Activated T-cell treated with anti-CD3 and anti-CD28 coated beads for 24 hours (primary cell): ENCODE measurements at regions not wholly inside any gene's neighbourhood (a gene's known extent, or its start where the extent isn't known, plus 50 kb on each side); places are given as distances from the start of the nearest gene placed in this dataset.
"Not testable (repeated sequence)": the region's sequence is repeated elsewhere in the genome, so short reads cannot be mapped to it uniquely, and the experiment has no call there.

Source experiments
- DNase-seq: peaks from one replicate; pipeline ENCODE4 v3.0.0-alpha.2; 2020; ENCODE audit warnings: low read depth

DNA sequence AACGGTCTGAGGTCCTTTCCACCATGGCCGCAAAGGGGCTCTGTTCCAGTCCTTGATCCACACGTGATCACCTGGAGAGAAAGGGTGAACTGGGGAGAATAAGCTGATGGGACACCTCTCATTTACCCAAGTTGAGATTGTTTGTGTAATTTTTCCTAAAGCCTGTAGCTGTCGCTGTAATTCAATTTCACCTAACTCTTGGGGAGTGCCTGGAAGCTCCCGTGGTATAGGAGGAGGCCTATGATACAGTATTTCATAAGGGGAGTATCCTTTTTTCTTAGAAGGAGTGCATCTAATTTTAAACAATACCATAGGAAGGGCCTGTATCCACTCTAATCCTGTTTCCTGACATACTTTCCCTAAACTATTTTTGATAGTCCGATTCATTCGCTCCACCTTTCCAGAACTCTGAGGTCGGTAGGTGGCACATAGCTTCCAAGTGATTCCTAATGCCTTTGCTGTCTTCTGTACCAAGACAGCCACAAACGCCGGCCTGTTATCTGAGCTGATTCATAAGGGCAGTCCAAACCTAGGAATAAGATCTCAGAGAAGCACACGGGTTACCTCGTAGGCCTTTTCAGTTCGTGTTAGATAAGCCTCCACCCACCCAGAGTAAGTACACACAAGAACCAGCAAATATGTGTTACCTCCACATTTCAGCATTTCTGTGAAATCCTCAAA, 78.9 kb upstream of the VEPH1 start:
- DNase-seq, result not testable (repeated sequence)

DNA sequence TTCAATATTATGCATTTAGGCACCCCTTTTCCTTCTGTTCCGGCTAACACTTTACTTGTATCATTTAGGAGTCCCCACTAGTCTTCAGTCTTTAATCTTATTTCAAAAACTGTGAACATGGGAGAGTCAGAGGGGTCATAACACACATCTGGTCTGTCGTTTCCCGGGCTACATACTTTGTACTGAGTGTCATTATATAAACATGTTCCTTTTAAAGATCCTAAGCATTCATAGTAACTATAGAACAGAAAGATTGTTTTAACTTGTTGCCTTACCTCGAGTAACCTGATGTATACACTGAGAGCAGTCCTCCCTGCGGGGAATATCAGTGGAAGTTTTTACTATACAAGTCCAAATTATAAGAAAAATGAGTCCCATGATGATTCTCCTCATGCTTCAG, 78.2 kb upstream of the VEPH1 start:
- DNase-seq, result no peak

DNA sequence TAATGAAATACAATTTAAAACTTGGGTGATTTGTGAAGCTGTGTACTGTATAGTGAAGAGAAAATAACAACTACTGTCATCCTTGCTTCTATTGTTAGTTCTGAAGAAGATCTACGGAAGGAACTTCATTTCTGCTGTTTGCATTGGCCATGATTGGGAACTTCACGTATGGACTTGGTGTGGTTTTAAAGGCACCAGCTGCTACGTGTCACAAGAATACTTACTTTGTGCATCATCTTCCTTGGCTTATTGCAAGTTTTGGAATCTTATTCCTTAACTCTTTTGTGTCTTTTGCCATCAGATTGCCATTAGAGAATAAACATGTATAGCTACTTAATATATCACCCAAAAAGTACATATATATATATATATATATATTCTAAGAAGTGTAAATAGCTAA, 75.0 kb upstream of the VEPH1 start:
- no peak for DNase-seq

DNA sequence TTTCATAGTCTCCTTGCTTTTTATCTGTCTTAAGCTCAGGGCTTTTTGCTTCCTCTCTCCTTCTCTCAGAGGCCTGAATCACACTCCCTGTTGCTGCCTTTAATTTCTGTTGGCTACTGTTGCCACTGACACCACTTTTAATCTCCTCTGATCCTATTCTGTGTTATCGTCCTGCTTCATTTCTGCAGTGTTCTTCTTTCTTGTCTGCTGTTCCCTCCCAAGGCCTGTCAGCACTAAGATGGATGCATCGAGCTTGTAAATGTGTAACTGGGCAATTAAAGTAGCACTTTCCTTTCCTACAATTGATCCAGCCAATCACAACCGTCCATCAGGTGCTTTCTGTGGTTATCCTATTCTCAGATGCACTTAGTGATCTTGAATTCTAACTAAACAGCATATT, 71.3 kb upstream of the VEPH1 start:
- no peak for DNase-seq

DNA sequence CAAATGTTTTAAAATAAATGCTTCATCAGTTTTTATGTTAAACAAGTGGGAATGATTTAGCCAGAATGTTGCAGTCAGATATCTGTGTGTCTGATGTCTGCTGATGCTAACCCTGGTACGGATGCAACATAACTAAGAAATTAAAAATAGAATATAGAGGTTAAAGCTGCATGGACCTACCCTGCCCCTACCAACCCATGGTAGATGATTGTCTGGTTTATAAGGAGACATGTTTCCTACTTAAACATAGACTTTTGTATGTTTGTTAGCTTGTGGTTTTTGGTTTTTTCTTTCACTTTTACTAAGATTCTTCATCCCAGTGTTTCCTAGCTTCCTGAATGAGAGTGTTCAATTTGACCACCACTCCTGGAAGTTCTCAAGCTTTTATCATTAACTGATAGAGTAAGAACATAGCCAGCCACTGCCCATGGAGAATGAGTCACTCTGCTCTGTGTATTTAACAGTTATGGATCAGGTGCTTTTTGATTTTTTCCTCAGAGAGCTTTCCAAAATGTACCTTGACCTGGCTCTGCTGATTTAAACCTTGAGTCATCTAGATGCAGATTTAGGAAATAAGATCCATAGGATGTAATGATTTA, 70.7 kb upstream of the VEPH1 start:
- DNase-seq, result no peak

DNA sequence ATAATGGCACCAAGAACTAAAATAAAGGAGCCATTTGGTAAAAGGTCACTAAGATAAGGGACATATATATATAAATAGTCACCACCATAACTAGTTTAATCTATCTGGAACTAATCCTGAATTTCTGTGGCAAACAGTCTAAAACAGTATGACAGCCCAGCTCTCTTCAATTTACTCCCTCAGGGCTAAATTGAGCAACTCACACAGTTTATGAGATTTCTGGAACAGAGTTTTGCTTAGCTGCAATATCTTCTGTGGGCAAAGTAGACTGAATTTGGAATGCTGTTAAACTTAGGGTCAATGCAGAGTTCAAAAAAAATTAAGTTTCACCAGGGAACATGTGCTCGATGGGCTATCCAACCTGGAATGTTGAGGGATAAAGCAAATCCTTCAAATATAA, 70.1 kb upstream of the VEPH1 start:
- no peak for DNase-seq

DNA sequence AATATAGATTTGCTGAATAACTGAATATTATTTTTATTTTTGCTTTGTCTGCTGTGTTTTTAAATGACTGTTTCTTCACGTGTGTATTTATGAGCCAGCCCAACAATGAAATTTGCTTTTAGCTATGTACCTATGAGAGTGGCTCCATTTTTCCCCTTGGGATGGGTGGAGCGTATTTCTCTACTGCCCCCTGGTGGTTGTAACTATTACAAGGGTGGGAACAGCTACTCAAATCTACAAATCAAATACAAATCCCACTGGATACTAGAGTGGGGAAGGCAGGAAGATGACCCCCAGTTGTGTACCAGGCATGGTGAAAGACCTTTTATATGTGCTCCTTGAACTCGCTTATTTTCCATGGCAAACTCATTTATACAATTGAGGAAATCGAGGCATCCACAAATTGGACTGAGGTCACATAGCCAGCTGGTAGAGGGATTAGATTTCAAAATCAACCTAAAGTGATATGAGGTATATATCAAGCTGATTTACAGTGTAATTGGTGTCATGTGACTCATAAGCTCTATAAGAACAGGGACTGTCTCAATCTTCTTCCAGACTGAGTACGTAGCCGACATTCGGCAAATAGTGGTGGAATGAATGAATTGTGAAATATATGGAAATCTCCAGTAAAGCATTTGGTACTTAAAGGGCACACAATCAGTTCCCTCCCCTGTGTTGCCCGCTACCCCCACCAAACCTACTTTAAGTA, 69.5 kb upstream of the VEPH1 start:
- DNase-seq, result no peak

DNA sequence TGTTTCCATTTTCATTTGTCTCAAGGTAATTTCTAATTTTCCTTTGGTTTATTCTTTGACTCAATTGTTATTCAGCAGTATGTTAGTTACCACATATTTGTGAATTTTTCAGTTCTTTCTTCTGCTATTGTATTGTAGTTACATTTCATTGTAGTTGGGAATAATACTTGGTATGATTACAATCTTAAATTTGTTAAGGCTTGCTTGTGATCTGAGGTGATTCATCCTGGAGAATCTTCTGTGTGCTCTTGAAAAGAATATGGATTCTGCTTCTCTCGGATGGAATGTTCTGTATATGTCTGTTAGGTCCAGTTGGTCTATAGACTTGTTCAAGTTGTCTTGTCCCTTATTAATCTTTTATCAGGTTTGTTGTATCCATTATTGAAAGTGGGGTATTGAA, 63.4 kb upstream of the VEPH1 start:
- no peak for DNase-seq

DNA sequence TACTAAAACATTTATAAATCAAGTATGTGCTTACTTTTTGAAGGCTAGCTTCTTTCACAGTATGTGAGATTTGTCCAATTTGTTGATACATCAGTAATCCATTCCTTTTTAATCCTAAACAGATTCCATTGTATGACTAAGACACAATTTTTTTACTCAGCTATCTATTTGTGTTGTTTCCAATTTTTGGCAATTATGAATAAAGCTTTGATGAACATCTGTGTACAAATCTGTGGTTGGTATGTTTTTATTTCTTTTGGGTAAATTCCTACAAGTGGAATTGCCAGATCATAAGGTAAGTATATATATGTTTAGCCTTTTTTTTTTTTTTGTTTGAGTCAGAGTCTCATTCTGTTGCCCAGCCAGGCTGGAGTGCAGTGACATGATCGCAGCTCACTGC, 56.2 kb upstream of the VEPH1 start:
- no peak for DNase-seq
